ENCODE measurements at regions not wholly inside any gene's neighbourhood (a gene's known extent, or its start where the extent isn't known, plus 50 kb on each side); places are given as distances from the start of the nearest gene placed in this dataset.
A peak's percentile ranks its signal among the peaks of the same experiment; 100 is the strongest.

DNA sequence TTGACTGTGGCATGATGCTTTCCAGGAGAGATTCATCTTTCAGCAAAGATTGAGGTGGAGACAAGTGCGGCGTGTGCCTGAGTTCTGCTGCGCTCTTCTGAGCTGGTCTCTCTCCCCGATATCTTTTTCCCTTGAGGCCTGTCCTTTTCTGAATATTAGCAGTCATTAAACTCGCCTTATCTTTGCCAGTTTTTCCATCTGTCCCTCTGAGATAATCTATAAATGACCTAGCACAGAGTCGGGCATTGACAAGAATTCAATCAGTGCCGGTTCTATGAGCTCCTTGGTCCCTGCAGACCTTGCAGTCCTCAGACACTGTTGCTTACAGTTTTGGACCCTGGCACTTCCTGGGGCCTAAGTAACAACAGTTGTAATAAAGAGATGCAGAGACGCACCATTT, 89.7 kb upstream of the IKZF1 start:
- no peak for ATAC-seq (replicated peaks)
- H3K27ac Mint-ChIP-seq, result peak overlapping the region; percentile 2

GRCh38 chr7:50214126-50214670, 90.3 kb upstream of the IKZF1 start:
- H3K27ac Mint-ChIP-seq, result peak overlapping the region; percentile 88
- no peaks in the 10 kb centered on the region for H3K36me3 Mint-ChIP-seq
- peaks cover 50 to 68% of the 10 kb centered on the region in 2 donors for H3K4me1 Mint-ChIP-seq
- DNase-seq (no peak), ATAC-seq (replicated peaks) (no peak)
- H3K9me3 Mint-ChIP-seq, result no peaks in the 10 kb centered on the region
- H3K4me3 Mint-ChIP-seq, result no peak overlapping the region
- H3K27me3 Mint-ChIP-seq, result no peaks in the 10 kb centered on the region

More for the DNA sequence above, 89.7 kb upstream of the IKZF1 start:
- Mint-ChIP-seq H3K27me3 (no peaks in the 10 kb centered on the region), H3K36me3 (no peaks in the 10 kb centered on the region), H3K9me3 (no peaks in the 10 kb centered on the region), H3K4me1 (peaks cover 47 to 65% of the 10 kb centered on the region in 2 donors), H3K4me3 (no peak overlapping the region)
- DNase-seq, result no peak

- DNase-seq (no peak), ATAC-seq (replicated peaks) (peak in 1 of 2 donors; percentile 8)
- peak overlapping the region; percentile 0 to 66 for H3K4me3 Mint-ChIP-seq
- no peaks in the 10 kb centered on the region for H3K36me3 Mint-ChIP-seq
- H3K27me3 Mint-ChIP-seq, result no peaks in the 10 kb centered on the region
- H3K27ac Mint-ChIP-seq, result peak overlapping the region; percentile 88
- H3K4me1 Mint-ChIP-seq, result peaks cover 53 to 72% of the 10 kb centered on the region in 2 donors
- no peaks in the 10 kb centered on the region for H3K9me3 Mint-ChIP-seq
These were observed 90.9 kb upstream of the IKZF1 start for GRCh38 chr7:50213622-50214017.

- ATAC-seq (replicated peaks) (peak; percentile 88 to 90), DNase-seq (peak; percentile 39)
- no peaks in the 10 kb centered on the region for H3K36me3 Mint-ChIP-seq
- H3K4me3 Mint-ChIP-seq, result peak overlapping the region; percentile 66 to 69
- H3K4me1 Mint-ChIP-seq, result peaks cover 57 to 74% of the 10 kb centered on the region in 2 donors
- H3K9me3 Mint-ChIP-seq, result no peaks in the 10 kb centered on the region
- H3K27me3 Mint-ChIP-seq, result no peaks in the 10 kb centered on the region
- H3K27ac Mint-ChIP-seq, result peak overlapping the region; percentile 88
These were observed 91.6 kb upstream of the IKZF1 start for GRCh38 chr7:50212666-50213621.

GRCh38 chr7:50212016-50212325, 92.5 kb upstream of the IKZF1 start:
- no peak for ATAC-seq (replicated peaks)
- peaks cover 0 to 4% of the 10 kb centered on the region in 2 donors for H3K36me3 Mint-ChIP-seq
- DNase-seq, result no peak
- H3K27ac Mint-ChIP-seq, result peak overlapping the region; percentile 80
- peaks cover 62 to 75% of the 10 kb centered on the region in 2 donors for H3K4me1 Mint-ChIP-seq
- H3K9me3 Mint-ChIP-seq, result no peaks in the 10 kb centered on the region
- no peaks in the 10 kb centered on the region for H3K27me3 Mint-ChIP-seq
- H3K4me3 Mint-ChIP-seq, result no peak overlapping the region

DNA sequence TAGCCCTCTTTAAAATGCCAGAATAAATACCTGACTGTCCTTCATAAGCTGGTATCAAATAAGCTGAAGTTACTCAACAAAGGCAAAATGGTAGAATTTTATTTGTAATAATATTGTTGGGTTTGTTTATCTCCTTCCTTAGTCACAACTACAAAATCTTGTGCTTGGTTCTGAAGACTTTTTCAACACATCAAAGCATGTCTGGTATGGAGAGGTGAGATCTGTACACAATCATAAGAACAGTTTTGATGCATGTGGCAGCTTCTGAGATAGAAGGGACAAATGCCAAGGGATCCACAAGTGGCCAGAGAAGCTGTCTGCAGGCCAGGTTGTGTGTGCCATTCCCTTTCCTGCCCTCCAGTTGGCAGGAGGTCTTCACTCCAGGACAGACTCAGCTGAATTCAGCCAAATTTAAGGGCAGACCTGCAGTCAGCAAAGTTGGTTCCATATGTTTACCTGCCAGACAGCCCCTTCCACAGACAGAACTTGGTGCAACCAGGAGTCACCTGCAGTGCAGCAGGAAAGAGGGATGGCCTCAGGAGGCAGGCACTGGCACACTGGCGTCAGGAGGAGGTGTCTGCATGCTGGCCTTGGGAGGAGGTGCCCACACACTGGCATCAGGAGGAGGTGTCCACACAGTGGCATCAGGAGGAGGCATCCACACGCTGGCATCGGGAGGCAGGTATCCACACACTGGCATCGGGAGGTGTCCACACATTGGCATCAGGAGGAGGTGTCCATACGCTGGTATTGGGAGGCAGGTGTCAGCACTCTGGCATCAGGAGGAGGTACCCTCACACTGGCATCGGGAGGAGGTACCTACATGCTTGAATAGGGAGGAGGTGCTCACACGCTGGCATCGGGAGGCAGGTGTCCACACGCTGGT, 93.1 kb upstream of the IKZF1 start:
- no peak overlapping the region for H3K4me3 Mint-ChIP-seq
- peaks cover 67 to 81% of the 10 kb centered on the region in 2 donors for H3K4me1 Mint-ChIP-seq
- ATAC-seq (replicated peaks) (no peak), DNase-seq (no peak)
- H3K9me3 Mint-ChIP-seq, result no peaks in the 10 kb centered on the region
- H3K27me3 Mint-ChIP-seq, result no peaks in the 10 kb centered on the region
- peaks cover 0 to 6% of the 10 kb centered on the region in 2 donors for H3K36me3 Mint-ChIP-seq
- H3K27ac Mint-ChIP-seq, result peak overlapping the region; percentile 87

GRCh38 chr7:50210706-50211115, 93.8 kb upstream of the IKZF1 start:
- no peaks in the 10 kb centered on the region for H3K9me3 Mint-ChIP-seq
- peak overlapping the region; percentile 60 for H3K27ac Mint-ChIP-seq
- DNase-seq, result no peak
- no peak overlapping the region for H3K4me3 Mint-ChIP-seq
- peaks cover 74 to 88% of the 10 kb centered on the region in 2 donors for H3K4me1 Mint-ChIP-seq
- no peaks in the 10 kb centered on the region for H3K27me3 Mint-ChIP-seq
- peaks cover 0 to 6% of the 10 kb centered on the region in 2 donors for H3K36me3 Mint-ChIP-seq
- ATAC-seq (replicated peaks), result no peak

- peaks cover 0 to 6% of the 10 kb centered on the region in 2 donors for H3K36me3 Mint-ChIP-seq
- peak overlapping the region; percentile 72 for H3K27ac Mint-ChIP-seq
- H3K9me3 Mint-ChIP-seq, result no peaks in the 10 kb centered on the region
- H3K27me3 Mint-ChIP-seq, result no peaks in the 10 kb centered on the region
- ATAC-seq (replicated peaks), result peak; percentile 20 to 27
- H3K4me3 Mint-ChIP-seq, result no peak overlapping the region
- no peak for DNase-seq
- H3K4me1 Mint-ChIP-seq, result peaks cover 78 to 96% of the 10 kb centered on the region in 2 donors
These were observed 94.9 kb upstream of the IKZF1 start for GRCh38 chr7:50209461-50210135.

DNA sequence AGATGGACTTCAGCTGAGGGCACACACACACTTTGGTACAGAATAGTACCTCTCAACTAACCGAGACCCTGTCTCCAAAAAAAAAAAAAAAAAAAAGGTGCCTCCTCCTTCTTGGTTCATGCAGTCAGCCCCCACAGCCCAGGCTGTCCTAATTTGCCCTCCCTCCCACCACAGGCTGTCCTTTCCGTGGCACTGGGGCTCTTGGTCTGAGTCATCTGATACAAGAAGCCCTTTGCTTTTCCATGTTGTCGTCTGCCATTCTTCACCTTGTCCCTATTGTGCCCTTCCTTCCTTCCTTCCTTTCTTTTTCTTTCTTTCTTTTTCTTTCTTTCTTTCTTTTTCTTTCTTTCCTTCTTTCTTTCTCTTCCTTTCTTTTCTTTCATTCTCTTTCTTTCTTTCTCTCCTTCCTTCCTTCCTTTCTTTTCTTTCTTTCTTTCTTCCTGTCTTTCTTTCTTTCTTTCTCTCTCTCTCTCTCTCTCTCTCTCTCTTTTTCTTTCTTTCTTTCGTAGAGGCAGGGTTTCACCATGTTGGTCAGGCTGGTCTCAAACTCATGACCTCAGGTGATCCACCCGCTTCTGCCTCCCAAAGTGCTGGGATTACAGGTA, 96.0 kb upstream of the IKZF1 start:
- Mint-ChIP-seq H3K4me1 (peaks cover 80 to 96% of the 10 kb centered on the region in 2 donors), H3K9me3 (no peaks in the 10 kb centered on the region), H3K27ac (peak overlapping the region; percentile 76), H3K27me3 (no peaks in the 10 kb centered on the region), H3K36me3 (peaks cover 0 to 6% of the 10 kb centered on the region in 2 donors), H3K4me3 (no peak overlapping the region)
- ATAC-seq (replicated peaks), result no peak
- no peak for DNase-seq

- Mint-ChIP-seq H3K36me3 (peaks cover 0 to 6% of the 10 kb centered on the region in 2 donors), H3K9me3 (no peaks in the 10 kb centered on the region), H3K27ac (peak overlapping the region; percentile 68), H3K27me3 (no peaks in the 10 kb centered on the region), H3K4me1 (peaks cover 77 to 96% of the 10 kb centered on the region in 2 donors), H3K4me3 (no peak overlapping the region)
- DNase-seq (no peak), ATAC-seq (replicated peaks) (no peak)
These were observed 96.7 kb upstream of the IKZF1 start for GRCh38 chr7:50207686-50208255.

GRCh38 chr7:50207251-50207564, 97.3 kb upstream of the IKZF1 start:
- peaks cover 71 to 96% of the 10 kb centered on the region in 2 donors for H3K4me1 Mint-ChIP-seq
- H3K4me3 Mint-ChIP-seq, result no peak overlapping the region
- no peaks in the 10 kb centered on the region for H3K27me3 Mint-ChIP-seq
- ATAC-seq (replicated peaks) (no peak), DNase-seq (no peak)
- no peak overlapping the region for H3K27ac Mint-ChIP-seq
- H3K36me3 Mint-ChIP-seq, result peaks cover 0 to 6% of the 10 kb centered on the region in 2 donors
- no peaks in the 10 kb centered on the region for H3K9me3 Mint-ChIP-seq

GRCh38 chr7:50206453-50207250, 97.9 kb upstream of the IKZF1 start:
- H3K4me1 Mint-ChIP-seq, result peaks cover 70 to 96% of the 10 kb centered on the region in 2 donors
- H3K36me3 Mint-ChIP-seq, result peaks cover 0 to 6% of the 10 kb centered on the region in 2 donors
- H3K9me3 Mint-ChIP-seq, result no peaks in the 10 kb centered on the region
- peak; percentile 45 to 53 for ATAC-seq (replicated peaks)
- H3K27me3 Mint-ChIP-seq, result no peaks in the 10 kb centered on the region
- H3K27ac Mint-ChIP-seq, result peak overlapping the region; percentile 87
- no peak for DNase-seq
- peak overlapping the region; percentile 15 to 59 for H3K4me3 Mint-ChIP-seq

GRCh38 chr7:50205011-50205410, 99.5 kb upstream of the IKZF1 start:
- ATAC-seq (replicated peaks), result peak; percentile 6 to 7
- no peaks in the 10 kb centered on the region for H3K9me3 Mint-ChIP-seq
- no peak for DNase-seq
- no peak overlapping the region for H3K4me3 Mint-ChIP-seq
- no peak overlapping the region for H3K27ac Mint-ChIP-seq
- no peaks in the 10 kb centered on the region for H3K27me3 Mint-ChIP-seq
- peaks cover 0 to 6% of the 10 kb centered on the region in 2 donors for H3K36me3 Mint-ChIP-seq
- peaks cover 65 to 93% of the 10 kb centered on the region in 2 donors for H3K4me1 Mint-ChIP-seq
